ENCODE measurements at regions not wholly inside any gene's neighbourhood (a gene's known extent, or its start where the extent isn't known, plus 50 kb on each side); places are given as distances from the start of the nearest gene placed in this dataset.

DNA sequence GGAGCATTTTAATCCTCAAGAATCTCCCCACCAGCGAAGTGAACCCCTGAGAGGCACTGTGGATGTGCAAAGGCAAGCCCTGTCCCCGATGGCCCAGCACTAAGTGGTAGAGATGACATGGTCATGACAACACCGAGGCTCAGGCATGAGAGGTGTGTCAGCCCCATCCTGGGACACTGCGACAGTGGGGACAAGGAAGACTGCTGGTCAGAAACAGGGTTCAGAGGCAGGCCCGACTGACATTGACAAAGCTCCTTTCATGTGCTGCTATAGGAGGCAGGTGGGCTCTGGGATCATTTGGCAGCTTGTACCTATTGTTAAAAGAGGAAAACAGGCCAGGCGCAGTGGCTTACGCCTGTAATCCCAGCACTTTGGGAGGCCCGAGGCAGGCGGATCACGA lies 54.3 kb upstream of the MYEOV start:
- Histone ChIP-seq H3K27me3 (ENCODE audit: control insufficient read depth, insufficient read depth) (no peaks in the 10 kb centered on the region), H3K9me3 (ENCODE audit: control insufficient read depth, low read length) (no peaks in the 10 kb centered on the region), H3K27ac (ENCODE audit: low read length) (no peak overlapping the region), H3K4me3 (ENCODE audit: low read length) (no peak overlapping the region), H3K4me1 (ENCODE audit: control insufficient read depth, insufficient read depth, low read length) (no peaks in the 10 kb centered on the region)
- intact Hi-C loops (cut with DNase I), result no loop called here
- ATAC-seq, result no peak
- no peak for DNase-seq
- WGBS, result 97% methylated on average over 10 of the region's 10 CpGs

DNA sequence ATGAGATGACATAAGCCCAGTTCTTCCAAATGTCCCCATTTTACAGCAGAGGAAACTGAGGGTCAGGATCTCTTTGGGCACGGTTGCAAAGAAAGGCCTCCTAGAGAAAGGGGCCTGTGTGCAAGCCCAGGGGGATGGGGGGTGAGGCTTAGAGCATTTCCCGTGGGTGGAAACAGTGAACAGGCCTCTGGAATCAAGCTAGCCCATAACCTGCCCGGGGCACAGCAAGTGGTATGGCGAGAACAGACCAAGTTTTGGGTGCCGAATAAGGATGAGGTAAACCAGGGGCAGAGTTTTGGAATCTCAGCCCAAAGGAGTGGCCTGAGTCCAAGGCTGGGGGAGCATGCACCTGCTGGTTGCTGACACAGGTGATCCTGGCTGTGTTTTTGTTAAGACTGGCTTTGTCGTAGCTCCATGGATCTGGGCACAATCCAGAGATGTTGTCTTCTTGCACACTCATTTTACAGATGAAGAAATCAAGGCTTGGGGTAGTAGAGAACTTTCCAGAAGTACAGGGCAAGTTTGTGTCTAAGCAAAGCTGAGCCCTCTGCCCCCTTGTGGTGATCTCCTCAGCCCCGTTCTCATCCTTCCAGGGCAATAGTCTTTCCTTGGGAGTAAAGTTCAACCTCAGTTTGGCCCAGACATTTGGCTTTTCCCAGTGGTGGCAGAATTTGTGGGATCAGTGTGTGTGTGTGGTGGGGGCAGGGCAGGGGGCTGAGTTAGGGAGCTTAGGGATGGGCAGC lies 53.5 kb upstream of the MYEOV start:
- Histone ChIP-seq H3K27ac (ENCODE audit: low read length) (no peak overlapping the region), H3K27me3 (ENCODE audit: control insufficient read depth, insufficient read depth) (no peaks in the 10 kb centered on the region), H3K9me3 (ENCODE audit: control insufficient read depth, low read length) (no peaks in the 10 kb centered on the region), H3K4me3 (ENCODE audit: low read length) (no peak overlapping the region), H3K4me1 (ENCODE audit: control insufficient read depth, insufficient read depth, low read length) (no peaks in the 10 kb centered on the region)
- DNase-seq, result no peak
- no peak for ATAC-seq
- intact Hi-C loops (cut with DNase I), result no loop called here
- WGBS, result 90% methylated on average over 7 of the region's 7 CpGs

DNA sequence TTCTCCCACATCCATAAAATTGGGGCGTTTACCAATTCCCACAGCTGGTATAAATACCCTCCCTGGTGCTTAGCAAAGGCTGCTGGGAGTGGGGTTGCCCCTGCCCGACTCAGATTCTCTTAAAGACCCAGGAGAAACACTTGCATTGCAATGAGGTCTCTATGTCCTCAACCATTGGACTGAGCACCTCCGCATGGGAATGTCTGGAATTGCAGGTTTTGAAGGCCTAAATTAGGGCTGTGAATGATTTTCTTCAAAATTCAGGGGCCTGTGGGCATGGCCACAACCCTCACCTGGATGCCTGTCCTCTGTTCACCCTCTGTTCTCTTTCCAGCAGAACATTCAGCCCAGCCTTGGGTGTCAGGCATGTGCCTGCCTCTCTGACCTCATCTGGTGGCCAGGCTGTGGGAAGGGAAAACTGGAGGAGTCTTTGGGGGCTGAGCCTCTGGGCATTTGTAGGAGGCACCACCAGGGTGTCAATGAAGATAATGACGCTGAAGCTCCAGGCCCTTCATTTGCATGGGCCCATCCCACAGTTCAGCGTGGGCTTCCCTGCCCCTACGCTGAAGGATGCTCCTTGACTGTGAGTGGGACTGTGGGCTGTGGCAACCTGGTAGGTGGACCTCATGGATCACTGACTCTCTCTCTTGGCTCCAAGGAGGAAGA lies 52.7 kb upstream of the MYEOV start:
- H3K4me3 ChIP-seq (ENCODE audit: low read length), result no peak overlapping the region
- ATAC-seq (no peak), DNase-seq (no peak)
- intact Hi-C loops (cut with DNase I), result no loop called here
- no peak overlapping the region for H3K27ac ChIP-seq (ENCODE audit: low read length)
- WGBS, result 94% methylated on average over 6 of the region's 6 CpGs
- H3K27me3 ChIP-seq (ENCODE audit: control insufficient read depth, insufficient read depth), result no peaks in the 10 kb centered on the region
- no peaks in the 10 kb centered on the region for H3K9me3 ChIP-seq (ENCODE audit: control insufficient read depth, low read length)
- no peaks in the 10 kb centered on the region for H3K4me1 ChIP-seq (ENCODE audit: control insufficient read depth, insufficient read depth, low read length)

DNA sequence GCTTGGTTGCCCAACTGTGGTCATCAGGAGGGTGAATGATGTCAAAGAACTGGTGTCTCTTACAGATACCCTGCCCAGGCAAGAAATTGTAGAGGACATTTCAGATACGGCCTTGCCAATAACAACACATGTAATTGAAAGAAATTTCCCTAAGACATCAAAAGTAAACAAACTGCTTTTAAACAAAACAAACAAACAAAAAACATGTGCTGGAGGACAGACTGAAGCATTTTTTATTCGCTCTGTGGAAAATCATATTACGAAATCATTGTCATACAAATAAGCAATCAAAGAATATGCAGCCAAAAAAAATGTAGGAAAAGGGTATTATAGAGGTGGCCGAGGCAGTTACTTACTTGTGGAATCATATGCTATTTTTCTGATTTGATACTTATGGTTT lies 52.1 kb upstream of the MYEOV start:
- no peak for DNase-seq
- intact Hi-C loops (cut with DNase I), result no loop called here
- H3K9me3 ChIP-seq (ENCODE audit: control insufficient read depth, low read length), result no peaks in the 10 kb centered on the region
- no peaks in the 10 kb centered on the region for H3K4me1 ChIP-seq (ENCODE audit: control insufficient read depth, insufficient read depth, low read length)
- H3K27ac ChIP-seq (ENCODE audit: low read length), result no peak overlapping the region
- ATAC-seq, result no peak
- H3K4me3 ChIP-seq (ENCODE audit: low read length), result no peak overlapping the region
- 85% methylated on average over 4 of the region's 4 CpGs for WGBS
- no peaks in the 10 kb centered on the region for H3K27me3 ChIP-seq (ENCODE audit: control insufficient read depth, insufficient read depth)

DNA sequence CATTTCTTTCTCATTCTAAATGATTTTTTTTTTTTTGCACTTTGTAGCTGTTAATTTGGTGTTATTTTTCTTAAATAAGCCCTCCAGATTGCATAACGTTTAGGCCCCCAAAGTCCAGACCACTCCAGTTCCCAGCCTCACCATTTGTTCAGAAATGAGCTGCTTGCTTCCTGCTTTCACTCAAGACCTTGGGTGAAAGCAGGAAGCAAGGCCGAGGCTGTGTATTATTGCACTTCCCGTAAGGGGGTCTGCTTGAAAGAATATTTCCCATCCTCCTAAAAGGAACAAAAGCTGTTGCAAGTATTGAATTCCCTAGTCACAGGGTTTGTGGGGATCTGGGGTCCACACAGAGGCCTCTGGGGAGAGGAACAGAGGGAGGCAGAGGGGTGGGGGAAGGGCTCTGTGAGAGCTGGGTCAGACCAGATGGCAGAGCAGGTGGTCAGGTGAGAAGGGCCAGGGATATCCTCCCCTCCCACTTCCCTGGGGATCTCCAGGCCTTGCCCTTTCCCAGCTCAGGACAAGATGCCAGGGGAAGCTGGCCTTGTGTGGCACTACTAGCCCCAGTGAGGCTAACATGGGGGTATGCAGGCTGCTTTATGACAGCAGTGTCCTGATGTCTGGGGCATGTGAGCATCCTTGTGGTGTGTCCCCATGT lies 51.6 kb upstream of the MYEOV start:
- Histone ChIP-seq H3K4me3 (ENCODE audit: low read length) (no peak overlapping the region), H3K9me3 (ENCODE audit: control insufficient read depth, low read length) (no peaks in the 10 kb centered on the region), H3K27ac (ENCODE audit: low read length) (no peak overlapping the region), H3K4me1 (ENCODE audit: control insufficient read depth, insufficient read depth, low read length) (no peaks in the 10 kb centered on the region), H3K27me3 (ENCODE audit: control insufficient read depth, insufficient read depth) (no peaks in the 10 kb centered on the region)
- ATAC-seq (no peak), DNase-seq (no peak)
- WGBS, result 58% methylated on average over 3 of the region's 3 CpGs
- intact Hi-C loops (cut with DNase I), result no loop called here

DNA sequence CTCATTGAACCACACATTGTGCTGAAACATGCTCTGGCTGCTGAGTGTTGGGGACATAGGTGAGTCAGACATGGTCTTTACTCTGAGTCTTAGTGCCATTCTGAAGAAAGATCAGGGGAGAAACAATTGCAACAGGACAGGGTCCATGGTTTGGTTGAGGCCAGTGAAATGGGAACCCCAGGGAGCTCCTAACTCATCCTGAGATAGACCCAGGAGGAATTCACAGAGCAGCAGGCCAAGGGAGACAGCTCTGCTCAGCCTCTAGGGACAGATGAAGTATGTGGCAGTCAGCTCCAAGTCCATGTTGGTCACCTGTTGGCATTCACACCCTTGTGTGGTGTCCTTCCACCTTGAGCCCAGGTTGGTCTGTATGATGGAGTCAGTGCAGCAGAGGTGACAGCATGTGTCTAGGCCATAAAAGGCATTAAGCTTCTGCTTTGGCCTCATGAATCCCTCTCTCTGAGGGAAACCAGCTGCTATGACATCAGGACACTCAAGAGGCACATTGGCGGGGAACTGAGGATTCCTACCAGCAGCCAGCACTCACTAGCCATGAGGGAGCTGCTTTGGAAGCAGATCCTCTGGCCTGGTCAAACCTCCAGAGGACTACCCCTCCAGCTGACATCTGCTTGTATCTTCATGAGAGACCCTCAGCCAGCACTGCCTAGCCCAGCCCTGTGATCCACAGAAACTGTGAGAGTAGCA lies 50.3 kb upstream of the MYEOV start:
- Histone ChIP-seq H3K4me1 (ENCODE audit: control insufficient read depth, insufficient read depth, low read length) (no peaks in the 10 kb centered on the region), H3K4me3 (ENCODE audit: low read length) (no peak overlapping the region), H3K9me3 (ENCODE audit: control insufficient read depth, low read length) (no peaks in the 10 kb centered on the region), H3K27me3 (ENCODE audit: control insufficient read depth, insufficient read depth) (no peaks in the 10 kb centered on the region), H3K27ac (ENCODE audit: low read length) (no peak overlapping the region)
- no peak for DNase-seq
- WGBS, result 89% methylated on average over 1 of the region's 1 CpG
- intact Hi-C loops (cut with DNase I), result no loop called here
- ATAC-seq, result no peak

Data from right cardiac atrium (tissue), 5 donors.